K562 (cell line): ENCODE measurements at regions not wholly inside any gene's neighbourhood (a gene's known extent, or its start where the extent isn't known, plus 50 kb on each side); places are given as distances from the start of the nearest gene placed in this dataset.

Experiments used
- ATF1 ChIP-seq, 2 experiments: fragments of 450-650 bp in 1 of 2; IDR thresholded peaks; 2 replicates each; pipeline ENCODE4 v1.6.1; 2016; ENCODE audit warnings: missing compliant biosample characterization in 1 of 2, missing genetic modification characterization in 1 of 2
- BCOR ChIP-seq: fragments of 450-650 bp; IDR thresholded peaks from 2 replicates; pipeline ENCODE4 v1.6.1; 2016
- BMI1 ChIP-seq: fragments of 150-350 bp; IDR thresholded peaks from 2 replicates; pipeline ENCODE4 v1.6.1; 2014; ENCODE audit warnings: low read length
- BRCA1 ChIP-seq, 2 experiments: fragments of 450-650 bp in 1 of 2; sonication (generic) in 1 of 2; formaldehyde crosslinking in 1 of 2; IDR thresholded peaks; 2 replicates each; pipeline versions ENCODE4 v1.5.0 to v1.6.1; 2017 to 2020; ENCODE audit warnings: mild to moderate bottlenecking in 1 of 2, missing genetic modification reagents in 1 of 2
- C11orf30 ChIP-seq: fragments of 450-650 bp; IDR thresholded peaks from 2 replicates; pipeline ENCODE4 v1.6.1; 2016; ENCODE audit warnings: low read depth, mild to moderate bottlenecking
- CEBPB ChIP-seq: fragments of 450-650 bp; IDR thresholded peaks from 2 replicates; pipeline ENCODE4 v1.6.1; 2016; ENCODE audit warnings: missing genetic modification characterization, missing compliant biosample characterization
- EHMT2 ChIP-seq: fragments of 450-650 bp; IDR thresholded peaks from 2 replicates; pipeline ENCODE4 v1.6.1; 2018; ENCODE audit warnings: antibody characterized with exemption
- FOSL1 ChIP-seq: fragments of 200-800 bp; sonication (Bioruptor generic); conservative IDR thresholded peaks from 2 replicates; pipeline ENCODE4 v1.6.1; 2016; ENCODE audit warnings: missing genetic modification characterization, missing compliant biosample characterization
- HNRNPLL ChIP-seq: fragments of 200-400 bp; formaldehyde crosslinking; IDR thresholded peaks from 2 replicates; pipeline ENCODE4 v1.6.1; 2017; ENCODE audit warnings: low read length, low read depth, mild to moderate bottlenecking; ENCODE audit not compliant: poor library complexity, severe bottlenecking
- KLF10 ChIP-seq: fragments of 250-450 bp; sonication (Bioruptor Pico); IDR thresholded peaks from 2 replicates; pipeline ENCODE4 v1.6.1; 2021; ENCODE audit warnings: matching md5 sums
- MED1 ChIP-seq: sonication (generic); formaldehyde crosslinking; IDR thresholded peaks from 2 replicates; pipeline ENCODE4 v1.8.1; 2023; ENCODE audit warnings: missing genetic modification reagents, borderline replicate concordance
- NCOA4 ChIP-seq: fragments of 450-650 bp; IDR thresholded peaks from 2 replicates; pipeline ENCODE4 v1.6.1; 2018; ENCODE audit warnings: mild to moderate bottlenecking; ENCODE audit not compliant: partially characterized antibody
- NCOR1 ChIP-seq: fragments of 450-650 bp; IDR thresholded peaks from 2 replicates; pipeline ENCODE4 v1.6.1; 2016; ENCODE audit warnings: mild to moderate bottlenecking, moderate library complexity
- NFE2 ChIP-seq: IDR thresholded peaks from 2 replicates; pipeline ENCODE4 v1.6.1; 2014; ENCODE audit warnings: antibody characterized with exemption, low read depth
- NFE2L1 ChIP-seq: fragments of 450-650 bp; IDR thresholded peaks from 2 replicates; pipeline ENCODE4 v1.6.1; 2016; ENCODE audit warnings: missing genetic modification characterization, low read depth, mild to moderate bottlenecking, missing compliant biosample characterization, moderate library complexity, borderline replicate concordance
- POLR3G ChIP-seq: IDR thresholded peaks from 2 replicates; pipeline ENCODE4 v1.6.1; 2011; ENCODE audit not compliant: insufficient read length, insufficient replicate concordance; ENCODE audit errors: extremely low read depth
- PTBP1 ChIP-seq: fragments of 200-400 bp; formaldehyde crosslinking; IDR thresholded peaks from 2 replicates; pipeline ENCODE4 v1.6.1; 2017; ENCODE audit warnings: low read depth, low read length
- RFX1 ChIP-seq: fragments of 450-650 bp; IDR thresholded peaks from 2 replicates; pipeline ENCODE4 v1.6.1; 2016; ENCODE audit warnings: mild to moderate bottlenecking, moderate library complexity
- SP2 ChIP-seq: IDR thresholded peaks from 2 replicates; pipeline ENCODE4 v1.6.1; 2011; ENCODE audit warnings: mild to moderate bottlenecking, low read depth, low read length, moderate library complexity; ENCODE audit not compliant: poor library complexity, severe bottlenecking; ENCODE audit errors: extremely low read depth
- SREBF2 ChIP-seq: sonication (generic); formaldehyde crosslinking; IDR thresholded peaks from 2 replicates; pipeline ENCODE4 v1.4.0; 2020; ENCODE audit warnings: mild to moderate bottlenecking, missing genetic modification reagents
- TGIF2 ChIP-seq: sonication (generic); formaldehyde crosslinking; IDR thresholded peaks from 2 replicates; pipeline ENCODE4 v1.8.1; 2022; ENCODE audit warnings: mild to moderate bottlenecking, missing genetic modification reagents, moderate library complexity
- ZNF133 ChIP-seq: fragments of 250-450 bp; sonication (Bioruptor Pico); IDR thresholded peaks from 2 replicates; pipeline ENCODE4 v1.4.0; 2020; ENCODE audit warnings: mild to moderate bottlenecking
- ZNF174 ChIP-seq: fragments of 250-450 bp; sonication (Bioruptor Pico); IDR thresholded peaks from 2 replicates; pipeline ENCODE4 v1.4.0; 2020; ENCODE audit warnings: mild to moderate bottlenecking
- ZNF263 ChIP-seq: sonication (generic); formaldehyde crosslinking; IDR thresholded peaks from 2 replicates; pipeline ENCODE4 v1.8.0; 2022; ENCODE audit warnings: mild to moderate bottlenecking, missing genetic modification reagents, borderline replicate concordance
- ZNF316 ChIP-seq: fragments of 450-650 bp; IDR thresholded peaks from 2 replicates; pipeline ENCODE4 v1.6.1; 2016
- ZNF384 ChIP-seq: IDR thresholded peaks from 2 replicates; pipeline ENCODE4 v1.6.1; 2012; ENCODE audit warnings: low read depth, low read length, improper control_type of control experiment
- ZNF551 ChIP-seq: fragments of 250-450 bp; sonication (Bioruptor Pico); IDR thresholded peaks from 2 replicates; pipeline ENCODE4 v1.5.0; 2021; ENCODE audit warnings: mild to moderate bottlenecking, moderate library complexity
- ZNF586 ChIP-seq: fragments of 450-650 bp; formaldehyde crosslinking; conservative IDR thresholded peaks from 2 replicates; pipeline ENCODE4 v1.4.0; 2020; ENCODE audit warnings: mild to moderate bottlenecking, moderate library complexity
- TF ChIP-seq, protein P1 (sequence below): fragments of 450-650 bp; formaldehyde crosslinking; IDR thresholded peaks from 2 replicates; pipeline ENCODE4 v1.4.0; 2020; ENCODE audit warnings: mild to moderate bottlenecking, moderate library complexity
- TF ChIP-seq, protein P2 (sequence below): fragments of 450-650 bp; conservative IDR thresholded peaks from 2 replicates; pipeline ENCODE4 v1.6.1; 2016; ENCODE audit warnings: missing genetic modification characterization, low read depth, mild to moderate bottlenecking, missing compliant biosample characterization, moderate library complexity
- TF ChIP-seq, protein P3 (sequence below): sonication (generic); formaldehyde crosslinking; IDR thresholded peaks from 2 replicates; pipeline ENCODE4 v1.9.0; 2022; ENCODE audit warnings: mild to moderate bottlenecking, missing genetic modification reagents

DNA sequence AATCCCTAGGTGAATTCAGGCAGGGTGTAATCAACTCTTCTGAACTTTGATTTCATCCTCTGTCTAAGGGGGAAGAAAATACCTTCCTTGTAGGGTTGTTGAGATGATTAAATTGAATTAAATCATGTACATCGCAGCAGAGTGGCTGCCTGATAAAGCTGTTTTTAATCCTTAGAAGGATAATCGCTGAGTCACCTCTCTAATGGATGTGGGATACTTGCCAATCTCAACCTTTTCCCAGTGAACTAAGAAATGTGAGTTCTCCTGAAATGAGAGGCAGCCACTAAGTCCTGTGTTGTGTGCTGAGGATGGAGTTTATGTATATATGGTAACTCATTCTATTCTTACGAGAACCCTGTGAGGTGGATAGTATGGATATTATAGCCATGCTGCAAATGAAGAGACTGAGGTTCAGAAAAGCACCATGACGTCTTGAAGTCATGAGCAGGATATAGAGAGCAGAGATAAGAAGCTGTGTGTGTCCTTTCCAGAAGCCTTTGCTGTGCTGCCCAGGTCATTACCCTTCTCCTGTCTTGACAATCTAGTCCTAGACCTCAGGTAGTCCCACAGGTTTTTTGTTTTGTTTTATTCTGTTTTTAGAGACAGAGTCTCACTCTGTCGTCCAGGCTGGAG lies 93.3 kb downstream of the HNRNPLL start (continued):
- no peak for TF ChIP-seq ZNF586 (CRISPR knock-in tag)
- TF ChIP-seq NCOR1, result no peak; the same call in 1 of the 2 replicates
- no peak for TF ChIP-seq SP2
- TF ChIP-seq ATF1 (CRISPR knock-in tag; IDR thresholded peaks at IDR 0.05), result no peak
- TF ChIP-seq ATF1 (tag; IDR thresholded peaks at IDR 0.05), result peak; percentile 69
- peak; percentile 38; the same call in 1 of the 2 replicates for TF ChIP-seq BCOR
- TF ChIP-seq PTBP1, result no peak
- TF ChIP-seq BMI1, result no peak
- TF ChIP-seq NCOA4, result no peak
- TF ChIP-seq, protein P1, sequence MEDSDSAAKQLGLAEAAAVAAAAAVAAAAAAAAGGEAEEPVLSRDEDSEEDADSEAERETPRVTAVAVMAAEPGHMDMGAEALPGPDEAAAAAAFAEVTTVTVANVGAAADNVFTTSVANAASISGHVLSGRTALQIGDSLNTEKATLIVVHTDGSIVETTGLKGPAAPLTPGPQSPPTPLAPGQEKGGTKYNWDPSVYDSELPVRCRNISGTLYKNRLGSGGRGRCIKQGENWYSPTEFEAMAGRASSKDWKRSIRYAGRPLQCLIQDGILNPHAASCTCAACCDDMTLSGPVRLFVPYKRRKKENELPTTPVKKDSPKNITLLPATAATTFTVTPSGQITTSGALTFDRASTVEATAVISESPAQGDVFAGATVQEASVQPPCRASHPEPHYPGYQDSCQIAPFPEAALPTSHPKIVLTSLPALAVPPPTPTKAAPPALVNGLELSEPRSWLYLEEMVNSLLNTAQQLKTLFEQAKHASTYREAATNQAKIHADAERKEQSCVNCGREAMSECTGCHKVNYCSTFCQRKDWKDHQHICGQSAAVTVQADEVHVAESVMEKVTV (CRISPR knock-in tag), result no peak
- no peak for TF ChIP-seq RFX1
- no peak for TF ChIP-seq ZNF133 (CRISPR knock-in tag)
- TF ChIP-seq MED1 (CRISPR knock-in tag), result no peak
- TF ChIP-seq KLF10 (CRISPR knock-in tag), result no peak
- TF ChIP-seq NFE2, result peak; percentile 94
- peak; percentile 94 for TF ChIP-seq NFE2L1 (tag)
- no peak for TF ChIP-seq TGIF2
- no peak for TF ChIP-seq SREBF2 (CRISPR knock-in tag)
- no peak for TF ChIP-seq ZNF174
- TF ChIP-seq C11orf30, result peak; percentile 94
- TF ChIP-seq CEBPB (tag), result no peak
- TF ChIP-seq, protein P2, sequence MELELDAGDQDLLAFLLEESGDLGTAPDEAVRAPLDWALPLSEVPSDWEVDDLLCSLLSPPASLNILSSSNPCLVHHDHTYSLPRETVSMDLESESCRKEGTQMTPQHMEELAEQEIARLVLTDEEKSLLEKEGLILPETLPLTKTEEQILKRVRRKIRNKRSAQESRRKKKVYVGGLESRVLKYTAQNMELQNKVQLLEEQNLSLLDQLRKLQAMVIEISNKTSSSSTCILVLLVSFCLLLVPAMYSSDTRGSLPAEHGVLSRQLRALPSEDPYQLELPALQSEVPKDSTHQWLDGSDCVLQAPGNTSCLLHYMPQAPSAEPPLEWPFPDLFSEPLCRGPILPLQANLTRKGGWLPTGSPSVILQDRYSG (tag), result 0 out of 2 replicates have a peak, but pooled peaks have one; percentile 10
- no peak for TF ChIP-seq ZNF384
- no peak for TF ChIP-seq HNRNPLL
- peak; percentile 72 for TF ChIP-seq FOSL1 (tag)
- no peak for TF ChIP-seq EHMT2
- TF ChIP-seq ZNF263 (CRISPR knock-in tag), result no peak
- TF ChIP-seq ZNF316, result peak; percentile 96
- no peak for TF ChIP-seq BRCA1 (IDR thresholded peaks at IDR 0.05)
- TF ChIP-seq BRCA1 (CRISPR knock-in tag; IDR thresholded peaks at IDR 0.05), result no peak
- no peak for TF ChIP-seq POLR3G
- TF ChIP-seq ZNF551 (CRISPR knock-in tag), result no peak
- TF ChIP-seq, protein P3, sequence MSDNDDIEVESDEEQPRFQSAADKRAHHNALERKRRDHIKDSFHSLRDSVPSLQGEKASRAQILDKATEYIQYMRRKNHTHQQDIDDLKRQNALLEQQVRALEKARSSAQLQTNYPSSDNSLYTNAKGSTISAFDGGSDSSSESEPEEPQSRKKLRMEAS (CRISPR knock-in tag), result no peak
